Thyroid gland (tissue), 4 donors: ENCODE measurements at regions not wholly inside any gene's neighbourhood (a gene's known extent, or its start where the extent isn't known, plus 50 kb on each side); places are given as distances from the start of the nearest gene placed in this dataset.

Source experiments
- DNase-seq, 2 donors: peaks; one replicate each; pipeline ENCODE4 v3.0.0-alpha.2; 2019
- H3K27ac ChIP-seq, 3 donors: fragments of 200-600 bp; sonication (generic); 1 replicate in 2 of 3; 2 replicates in 1 of 3; pipeline ENCODE4 v1.5.1; 2016 to 2019; ENCODE audit warnings: mild to moderate bottlenecking in 1 of 3, moderate library complexity in 1 of 3
- H3K27me3 ChIP-seq: fragments of 200-600 bp; sonication (generic); one replicate; pipeline ENCODE4 v1.5.1; 2019
- H3K36me3 ChIP-seq, 2 donors: fragments of 200-600 bp; sonication (generic); one replicate each; pipeline ENCODE4 v1.5.1; 2016 to 2019
- H3K4me1 ChIP-seq, 2 donors: fragments of 200-600 bp; sonication (generic); one replicate each; pipeline ENCODE4 v1.5.1; 2017 to 2019
- H3K4me3 ChIP-seq, 3 donors: fragments of 200-600 bp; sonication (generic); replicated peaks in 1 of 3; 1 replicate in 2 of 3; 2 replicates in 1 of 3; pipeline ENCODE4 v1.5.1; 2016; ENCODE audit warnings: mild to moderate bottlenecking in 1 of 3
- H3K9me3 ChIP-seq: fragments of 200-600 bp; sonication (generic); one replicate; pipeline ENCODE4 v1.5.1; 2017
- POLR2A ChIP-seq, 2 donors: fragments of 450-650 bp; IDR thresholded peaks; one replicate each; pipeline ENCODE4 v1.6.1; 2017; ENCODE audit warnings: antibody characterized with exemption in 2 of 2, mild to moderate bottlenecking in 2 of 2, moderate library complexity in 1 of 2
- WGBS, 2 donors: methylation state at CpG; one replicate each; pipeline ENCODE4 v1.1.5; 2017; 5-methylcytosine and 5-hydroxymethylcytosine counted together
- intact Hi-C: fragments of 100-400 bp; cut with DNase I; formaldehyde crosslinking; loops from one replicate; pipeline ENCODE4 v1.15.1; 2023
- TF ChIP-seq, protein P1 (sequence below), 6 experiments: fragments of 200-600 bp in 3 of 6; fragments of 450-650 bp in 3 of 6; sonication (generic) in 3 of 6; IDR thresholded peaks; one replicate each; pipeline ENCODE4 v1.5.1; 2016 to 2019; ENCODE audit warnings: antibody characterized with exemption in 6 of 6, mild to moderate bottlenecking in 2 of 6, inconsistent platforms in 1 of 6, moderate library complexity in 1 of 6

DNA sequence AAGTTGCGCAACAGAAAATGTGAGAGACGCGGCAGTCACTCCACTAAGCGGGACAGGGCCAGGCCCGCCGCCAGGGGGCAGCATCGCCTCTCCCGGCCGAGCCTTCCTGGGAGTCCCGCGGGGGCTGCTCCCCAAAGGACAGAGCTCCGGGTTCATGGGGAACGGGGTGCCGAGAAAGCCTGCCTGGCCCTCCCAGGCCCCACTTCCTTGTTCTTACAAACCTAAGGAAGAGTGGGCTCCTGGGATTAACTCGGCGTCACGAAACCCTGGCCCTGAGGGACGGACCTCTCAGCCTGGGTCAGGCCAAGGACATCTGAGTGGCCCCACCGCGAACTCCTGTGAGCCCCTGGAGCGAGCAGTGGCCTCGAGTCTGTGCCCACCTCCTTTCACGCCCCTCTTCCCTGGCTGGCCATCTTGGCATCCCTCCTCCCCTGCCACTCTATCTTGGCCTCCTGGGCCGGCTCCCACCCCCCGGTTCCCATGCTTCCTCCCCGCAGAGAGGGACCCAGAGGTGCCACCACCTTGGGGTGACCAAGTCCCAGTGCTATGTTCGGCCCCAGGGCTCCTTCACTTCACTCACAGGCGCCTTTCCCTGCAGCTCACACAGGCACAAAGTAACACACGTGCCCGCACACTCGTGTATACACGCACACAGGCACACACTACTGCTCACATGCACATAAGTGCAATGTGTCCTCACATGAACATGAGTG lies 99.9 kb upstream of the FGF3 start:
- H3K27me3 ChIP-seq, result no peaks in the 10 kb centered on the region
- intact Hi-C loops, result loop anchor here (2.0 kb wide), 1 partner anchor 274 kb away; no protein-coding TSS in a partner anchor
- TF ChIP-seq, protein P1, sequence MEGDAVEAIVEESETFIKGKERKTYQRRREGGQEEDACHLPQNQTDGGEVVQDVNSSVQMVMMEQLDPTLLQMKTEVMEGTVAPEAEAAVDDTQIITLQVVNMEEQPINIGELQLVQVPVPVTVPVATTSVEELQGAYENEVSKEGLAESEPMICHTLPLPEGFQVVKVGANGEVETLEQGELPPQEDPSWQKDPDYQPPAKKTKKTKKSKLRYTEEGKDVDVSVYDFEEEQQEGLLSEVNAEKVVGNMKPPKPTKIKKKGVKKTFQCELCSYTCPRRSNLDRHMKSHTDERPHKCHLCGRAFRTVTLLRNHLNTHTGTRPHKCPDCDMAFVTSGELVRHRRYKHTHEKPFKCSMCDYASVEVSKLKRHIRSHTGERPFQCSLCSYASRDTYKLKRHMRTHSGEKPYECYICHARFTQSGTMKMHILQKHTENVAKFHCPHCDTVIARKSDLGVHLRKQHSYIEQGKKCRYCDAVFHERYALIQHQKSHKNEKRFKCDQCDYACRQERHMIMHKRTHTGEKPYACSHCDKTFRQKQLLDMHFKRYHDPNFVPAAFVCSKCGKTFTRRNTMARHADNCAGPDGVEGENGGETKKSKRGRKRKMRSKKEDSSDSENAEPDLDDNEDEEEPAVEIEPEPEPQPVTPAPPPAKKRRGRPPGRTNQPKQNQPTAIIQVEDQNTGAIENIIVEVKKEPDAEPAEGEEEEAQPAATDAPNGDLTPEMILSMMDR (IDR thresholded peaks at IDR 0.05), result peak; percentile 81 to 95 (median 87)
- no peak for TF ChIP-seq POLR2A (IDR thresholded peaks at IDR 0.05)
- 58 to 60% methylated on average over 19 to 20 of the region's 32 CpGs for WGBS, 2 donors
- peaks cover 0 to 23% of the 10 kb centered on the region in 2 donors for H3K4me1 ChIP-seq
- no peak overlapping the region for H3K4me3 ChIP-seq
- no peaks in the 10 kb centered on the region for H3K36me3 ChIP-seq
- peak; percentile 68 to 69 for DNase-seq
- peak overlapping the region in 1 of 3 donors; percentile 45 for H3K27ac ChIP-seq
- no peaks in the 10 kb centered on the region for H3K9me3 ChIP-seq

DNA sequence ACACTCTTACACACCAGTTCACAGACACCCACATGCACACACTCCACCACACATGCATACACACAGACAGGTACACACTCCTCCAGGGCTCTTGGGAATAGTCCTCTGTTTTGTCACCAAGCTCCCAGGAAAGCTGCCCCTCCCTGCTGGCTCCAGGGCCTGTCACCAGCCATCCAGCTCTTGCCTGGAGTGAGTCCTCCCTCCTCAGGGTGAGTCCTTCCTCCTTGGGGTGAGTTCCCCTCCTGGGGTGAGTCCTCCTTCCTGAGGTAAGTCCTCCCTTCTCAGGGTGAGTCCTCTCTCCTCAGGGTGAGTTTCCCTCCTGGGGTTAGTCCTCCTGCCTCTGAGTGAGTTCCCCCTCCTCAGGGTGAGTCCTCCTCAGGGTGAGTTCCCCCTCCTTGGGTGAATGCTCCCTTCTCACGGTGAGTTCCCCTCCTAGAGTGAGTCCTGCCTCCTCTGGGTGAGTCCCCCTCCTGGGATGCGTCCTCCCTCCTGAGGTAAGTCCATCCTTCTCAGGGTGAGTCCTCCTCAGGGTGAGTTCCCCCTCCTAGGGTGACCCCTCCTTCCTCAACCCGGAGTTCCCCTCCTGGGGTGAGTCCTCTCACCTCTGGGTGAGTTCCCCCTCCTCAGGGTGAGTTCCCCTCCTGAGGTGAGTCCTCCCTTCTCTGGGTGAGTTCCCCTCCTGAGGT lies 100.6 kb upstream of the FGF3 start:
- Histone ChIP-seq H3K9me3 (no peaks in the 10 kb centered on the region), H3K27ac (no peak overlapping the region), H3K27me3 (no peaks in the 10 kb centered on the region), H3K4me1 (peaks cover 0 to 23% of the 10 kb centered on the region in 2 donors), H3K4me3 (no peak overlapping the region), H3K36me3 (no peaks in the 10 kb centered on the region)
- TF ChIP-seq, protein P1 (IDR thresholded peaks at IDR 0.05), result no peak
- DNase-seq, result no peak
- intact Hi-C loops, result loop anchor here (2.0 kb wide), 1 partner anchor 273 kb away; no protein-coding TSS in a partner anchor
- 38 to 81% methylated on average over 2 of the region's 3 CpGs for WGBS, 2 donors

DNA sequence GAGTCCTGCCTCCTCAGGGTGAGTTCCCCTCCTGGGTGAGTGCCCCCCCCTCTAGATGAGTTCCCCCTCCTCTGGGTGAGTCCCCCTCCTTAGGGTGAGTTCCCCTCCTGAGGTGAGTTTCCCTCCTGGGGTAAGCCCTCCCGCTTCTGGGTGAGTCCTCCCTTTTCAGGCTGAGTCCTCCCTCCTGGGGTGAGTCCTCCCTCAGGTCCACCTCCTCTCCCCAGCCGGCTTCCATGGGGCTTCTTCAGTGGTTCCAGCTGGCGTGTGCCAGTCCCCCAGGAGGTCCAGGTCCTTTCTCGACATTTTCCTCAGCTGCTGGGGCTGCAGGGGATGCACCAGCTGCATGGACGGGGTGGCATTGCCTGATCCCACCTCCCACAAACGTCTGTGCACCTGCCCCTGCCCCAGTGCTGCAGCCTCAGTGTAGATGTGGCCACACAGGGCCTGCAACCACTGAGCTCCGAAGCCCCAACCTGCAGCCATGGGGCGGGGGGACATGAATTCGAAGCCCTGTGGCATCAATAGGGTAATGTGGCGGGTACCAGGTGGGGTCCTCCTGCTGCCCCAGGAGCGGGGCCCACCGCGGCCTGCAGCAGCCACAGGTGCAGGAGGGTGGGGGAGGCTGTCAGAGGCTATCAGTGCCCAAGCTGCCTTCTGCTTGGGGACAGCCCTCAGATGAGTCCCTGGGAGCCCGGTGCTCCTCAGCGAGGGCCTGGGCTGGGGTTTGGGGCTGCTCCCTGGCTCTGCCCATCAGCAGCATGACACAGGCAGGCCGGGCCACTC lies 101.3 kb upstream of the FGF3 start:
- no peaks in the 10 kb centered on the region for H3K27me3 ChIP-seq

DNA sequence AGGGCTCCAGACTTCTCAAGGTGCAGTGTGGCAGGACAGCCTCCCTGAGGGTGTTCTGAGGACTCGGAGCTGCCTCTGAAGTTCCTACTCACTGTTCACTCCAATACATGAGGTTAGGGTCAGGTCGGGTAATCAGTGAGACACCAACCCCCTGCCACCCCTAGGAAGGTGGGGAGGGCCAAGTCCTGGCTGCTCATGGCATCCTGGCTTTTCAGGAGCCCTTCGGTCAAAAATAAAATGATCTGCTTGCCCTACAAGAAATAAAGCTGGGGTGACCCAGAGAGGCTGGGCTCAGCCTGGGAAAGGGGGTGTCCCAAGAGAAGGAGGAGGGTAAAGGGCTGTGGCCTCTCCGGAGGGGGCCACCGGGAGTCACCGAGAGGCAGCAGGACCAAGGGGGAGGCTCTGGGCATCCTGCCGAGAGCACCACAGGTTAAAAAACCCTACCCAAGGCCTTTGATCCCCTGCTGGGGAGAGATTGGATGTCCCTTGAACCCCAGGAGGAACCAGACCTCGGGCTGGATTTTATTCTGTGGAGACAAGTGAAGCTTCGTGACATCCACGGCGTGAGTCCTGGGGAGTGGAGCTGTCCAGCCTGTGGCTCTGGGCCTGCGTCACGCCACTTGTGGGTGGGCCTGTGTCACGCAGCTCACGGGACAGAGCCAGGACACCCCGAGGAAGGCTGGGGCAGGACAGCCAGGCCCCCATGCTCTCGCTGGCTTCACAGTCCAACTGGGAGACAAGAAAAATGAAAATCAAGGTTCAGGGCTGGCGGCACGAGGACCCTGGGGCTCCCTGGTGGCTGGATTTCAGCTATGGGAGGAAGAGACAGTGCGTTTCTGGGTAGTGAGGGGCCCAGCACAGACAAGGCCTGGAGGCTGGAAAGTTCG lies 102.2 kb upstream of the FGF3 start:
- H3K4me3 ChIP-seq, result no peak overlapping the region
- intact Hi-C loops, result no loop called here
- TF ChIP-seq, protein P1 (IDR thresholded peaks at IDR 0.05), result no peak
- TF ChIP-seq POLR2A (IDR thresholded peaks at IDR 0.05), result no peak
- H3K9me3 ChIP-seq, result no peaks in the 10 kb centered on the region
- 83 to 90% methylated on average over 14 to 19 of the region's 21 CpGs for WGBS, 2 donors
- no peaks in the 10 kb centered on the region for H3K27me3 ChIP-seq
- no peaks in the 10 kb centered on the region for H3K36me3 ChIP-seq
- no peak for DNase-seq
- no peak overlapping the region for H3K27ac ChIP-seq
- H3K4me1 ChIP-seq, result peaks cover 0 to 13% of the 10 kb centered on the region in 2 donors

More for the DNA sequence above, 101.3 kb upstream of the FGF3 start:
- H3K9me3 ChIP-seq, result no peaks in the 10 kb centered on the region
- H3K4me3 ChIP-seq, result no peak overlapping the region
- intact Hi-C loops, result no loop called here
- no peak overlapping the region for H3K27ac ChIP-seq
- whole genome bisulfite sequencing, 2 donors, result 89 to 90% methylated on average over 8 to 13 of the region's 16 CpGs
- H3K4me1 ChIP-seq, result peaks cover 0 to 18% of the 10 kb centered on the region in 2 donors
- DNase-seq, result no peak
- no peak for TF ChIP-seq POLR2A (IDR thresholded peaks at IDR 0.05)
- H3K36me3 ChIP-seq, result no peaks in the 10 kb centered on the region
